ENCODE measurements at regions not wholly inside any gene's neighbourhood (a gene's known extent, or its start where the extent isn't known, plus 50 kb on each side); places are given as distances from the start of the nearest gene placed in this dataset.

DNA sequence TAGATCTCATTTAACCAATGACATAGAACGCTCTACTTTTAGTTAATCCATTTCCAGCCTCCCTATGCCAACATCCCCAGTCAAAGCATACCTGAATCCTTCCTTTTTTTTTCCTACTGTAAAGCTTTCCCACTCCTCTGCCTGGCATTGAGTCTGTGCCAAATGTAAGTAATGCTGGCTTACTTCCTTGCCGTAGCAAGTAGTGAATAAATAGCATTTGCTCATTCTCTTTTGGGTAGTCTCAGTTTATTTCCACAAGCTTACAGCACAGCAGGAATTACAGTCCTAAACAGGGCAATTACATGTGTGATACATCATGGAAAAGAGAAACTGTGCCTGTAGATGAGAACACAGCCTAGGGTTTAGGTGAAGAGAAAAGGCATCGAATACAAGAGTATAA lies 352.6 kb upstream of the NEGR1 start:
- H3K27me3 ChIP-seq (ENCODE audit: control insufficient read depth, insufficient read depth, low read length), result no peaks in the 10 kb centered on the region
- DNase-seq (ENCODE audit: low read depth, low spot score), result no peak
- no peaks in the 10 kb centered on the region for H3K36me3 ChIP-seq (ENCODE audit: control insufficient read depth, insufficient read depth, low read length)
- H3K9me3 ChIP-seq (ENCODE audit: control insufficient read depth, insufficient read depth, low read length), result no peaks in the 10 kb centered on the region
- no peaks in the 10 kb centered on the region for H3K4me1 ChIP-seq (ENCODE audit: control insufficient read depth, insufficient read depth, low read length)
- no CpG with 5 or more reads among the region's 3 CpGs for WGBS (ENCODE audit: insufficient coverage, insufficient read length)
- H3K4me3 ChIP-seq (ENCODE audit: low read length), result no peak overlapping the region
- H3K27ac ChIP-seq (ENCODE audit: low read length), result no peak overlapping the region

DNA sequence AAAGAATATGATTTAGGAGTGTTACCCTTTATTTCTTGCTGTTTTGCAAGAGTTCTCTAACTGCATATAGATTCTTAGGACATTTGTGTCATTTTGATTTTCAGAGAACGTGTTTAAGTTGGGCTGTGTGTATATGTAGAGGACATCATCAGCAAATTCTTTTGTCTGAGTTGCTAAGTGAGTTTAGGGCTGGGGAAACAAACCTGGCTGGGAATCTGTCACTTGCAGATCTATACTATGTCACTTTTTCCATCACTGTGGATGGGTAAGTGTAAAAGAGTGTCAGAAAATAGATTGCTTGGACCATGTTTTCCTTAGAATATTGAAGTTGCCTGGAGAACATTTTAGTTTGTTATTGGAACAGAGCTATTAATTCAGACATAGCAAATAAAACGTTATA lies 349.1 kb upstream of the NEGR1 start:
- Histone ChIP-seq H3K36me3 (ENCODE audit: control insufficient read depth, insufficient read depth, low read length) (no peaks in the 10 kb centered on the region), H3K4me3 (ENCODE audit: low read length) (no peak overlapping the region), H3K27ac (ENCODE audit: low read length) (no peak overlapping the region), H3K27me3 (ENCODE audit: control insufficient read depth, insufficient read depth, low read length) (no peaks in the 10 kb centered on the region), H3K4me1 (ENCODE audit: control insufficient read depth, insufficient read depth, low read length) (no peaks in the 10 kb centered on the region), H3K9me3 (ENCODE audit: control insufficient read depth, insufficient read depth, low read length) (no peaks in the 10 kb centered on the region)
- WGBS (ENCODE audit: insufficient coverage, insufficient read length), result no CpG with 5 or more reads among the region's 2 CpGs
- no peak for DNase-seq (ENCODE audit: low read depth, low spot score)

DNA sequence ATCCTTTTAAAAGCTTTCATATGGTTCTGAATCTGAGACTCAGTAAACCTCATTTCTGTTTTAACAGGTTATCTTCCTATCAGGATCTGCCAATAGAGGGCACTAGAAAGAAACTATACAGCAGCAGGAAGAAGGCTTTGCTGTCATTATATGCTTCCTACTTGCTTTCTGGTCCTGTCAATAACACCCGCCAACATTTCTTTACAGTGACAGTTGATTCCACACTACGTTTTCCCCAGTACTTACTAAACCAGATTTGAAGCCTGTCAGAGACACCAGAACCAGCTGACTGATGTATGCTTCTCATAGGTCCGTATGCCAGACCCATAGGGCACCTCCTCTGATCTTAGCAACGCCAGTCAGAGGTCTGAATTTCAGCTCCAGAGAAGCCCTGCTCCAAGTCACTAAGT lies 341.0 kb upstream of the NEGR1 start:
- no peak for DNase-seq (ENCODE audit: low read depth, low spot score)
- WGBS (ENCODE audit: insufficient coverage, insufficient read length), result no CpG with 5 or more reads among the region's 4 CpGs
- Histone ChIP-seq H3K9me3 (ENCODE audit: control insufficient read depth, insufficient read depth, low read length) (no peaks in the 10 kb centered on the region), H3K4me3 (ENCODE audit: low read length) (no peak overlapping the region), H3K27ac (ENCODE audit: low read length) (no peak overlapping the region), H3K27me3 (ENCODE audit: control insufficient read depth, insufficient read depth, low read length) (no peaks in the 10 kb centered on the region), H3K4me1 (ENCODE audit: control insufficient read depth, insufficient read depth, low read length) (no peaks in the 10 kb centered on the region; the same call in 1 of the 2 replicates), H3K36me3 (ENCODE audit: control insufficient read depth, insufficient read depth, low read length) (no peaks in the 10 kb centered on the region)

DNA sequence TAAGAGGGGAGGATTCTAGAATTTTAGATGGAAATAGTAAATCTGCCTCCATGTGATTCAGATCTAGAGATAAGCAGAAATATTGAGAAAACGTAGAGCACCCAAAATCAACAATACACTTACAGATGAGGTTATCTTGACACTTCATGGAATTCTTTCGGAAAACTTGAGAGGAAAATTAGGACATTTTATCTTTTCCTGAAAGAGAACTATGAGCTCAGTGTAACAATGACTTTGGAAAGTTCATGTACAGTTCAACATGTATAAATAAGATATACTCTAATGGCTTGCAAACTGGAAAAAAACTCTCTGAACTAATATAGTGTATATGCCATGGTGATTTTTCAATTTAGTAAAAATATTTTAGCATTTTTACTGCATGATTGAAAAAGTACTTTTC lies 338.1 kb upstream of the NEGR1 start:
- no peaks in the 10 kb centered on the region; the same call in 1 of the 2 replicates for H3K4me1 ChIP-seq (ENCODE audit: control insufficient read depth, insufficient read depth, low read length)
- no peak overlapping the region for H3K27ac ChIP-seq (ENCODE audit: low read length)
- H3K9me3 ChIP-seq (ENCODE audit: control insufficient read depth, insufficient read depth, low read length), result no peaks in the 10 kb centered on the region
- WGBS (ENCODE audit: insufficient coverage, insufficient read length), result no CpG with 5 or more reads among the region's 2 CpGs
- no peak overlapping the region for H3K4me3 ChIP-seq (ENCODE audit: low read length)
- no peak for DNase-seq (ENCODE audit: low read depth, low spot score)
- no peaks in the 10 kb centered on the region for H3K27me3 ChIP-seq (ENCODE audit: control insufficient read depth, insufficient read depth, low read length)
- no peaks in the 10 kb centered on the region for H3K36me3 ChIP-seq (ENCODE audit: control insufficient read depth, insufficient read depth, low read length)

DNA sequence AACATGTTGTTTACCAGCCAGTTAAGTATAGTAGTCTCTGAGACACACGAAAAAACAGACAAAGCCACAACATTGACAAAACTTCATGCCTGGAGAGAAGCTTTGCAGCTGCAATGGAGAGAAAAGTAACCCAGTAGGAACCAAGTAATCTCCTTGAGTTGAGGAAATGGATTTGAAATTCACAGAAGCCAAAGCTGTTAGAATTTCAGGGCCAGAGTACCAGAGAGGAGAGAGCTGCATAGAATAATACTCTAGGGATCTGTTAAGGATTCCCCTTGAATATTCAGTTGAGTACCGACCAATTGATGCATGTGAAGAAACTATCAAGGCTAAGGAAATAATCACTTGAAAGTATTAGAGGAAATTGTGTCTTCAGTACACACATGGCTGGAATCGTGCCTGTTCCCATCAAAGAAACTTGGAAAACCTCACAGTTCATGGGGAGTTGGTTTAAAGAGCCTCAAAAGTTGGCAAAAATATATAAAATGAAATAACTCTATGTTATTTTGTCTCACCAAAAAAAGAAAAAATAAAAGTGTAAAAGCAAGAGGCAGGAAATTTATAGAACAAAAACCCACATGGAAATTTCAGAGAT lies 324.0 kb upstream of the NEGR1 start:
- Histone ChIP-seq H3K9me3 (ENCODE audit: control insufficient read depth, insufficient read depth, low read length) (no peaks in the 10 kb centered on the region), H3K36me3 (ENCODE audit: control insufficient read depth, insufficient read depth, low read length) (no peaks in the 10 kb centered on the region), H3K4me1 (ENCODE audit: control insufficient read depth, insufficient read depth, low read length) (no peaks in the 10 kb centered on the region), H3K27me3 (ENCODE audit: control insufficient read depth, insufficient read depth, low read length) (no peaks in the 10 kb centered on the region), H3K27ac (ENCODE audit: low read length) (no peak overlapping the region), H3K4me3 (ENCODE audit: low read length) (no peak overlapping the region)
- no CpG with 5 or more reads among the region's 3 CpGs for WGBS (ENCODE audit: insufficient coverage, insufficient read length)
- no peak for DNase-seq (ENCODE audit: low read depth, low spot score)

DNA sequence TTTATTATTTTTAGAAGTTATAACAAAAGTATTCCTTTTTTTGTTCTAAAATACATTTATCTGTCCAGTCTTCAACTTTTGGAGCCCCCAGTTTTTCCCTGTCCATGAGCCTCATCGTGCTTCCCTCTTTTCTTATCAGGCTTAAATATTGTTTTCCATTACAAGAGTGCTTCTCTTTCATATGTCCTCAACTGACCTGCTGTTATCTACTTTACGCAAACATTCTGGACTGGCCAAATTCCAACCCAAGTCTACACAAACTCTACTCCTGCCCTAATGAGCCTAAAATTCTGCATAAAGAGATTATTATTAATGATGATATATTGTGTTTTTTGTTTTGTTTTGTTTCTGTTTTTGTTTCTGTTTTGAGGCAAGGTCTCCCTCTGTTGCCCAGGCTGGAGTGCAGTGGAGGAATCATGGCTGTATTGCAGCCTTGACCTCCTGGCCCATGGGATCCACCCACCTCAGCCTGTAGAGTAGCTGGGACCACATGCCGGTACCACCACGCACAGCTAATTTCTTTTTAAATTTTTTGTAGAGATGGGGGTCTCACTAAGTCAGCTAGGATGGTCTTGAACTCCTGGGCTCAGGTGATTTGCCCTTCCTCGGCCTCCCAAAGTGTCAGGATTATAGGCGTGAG lies 318.8 kb upstream of the NEGR1 start:
- H3K36me3 ChIP-seq (ENCODE audit: control insufficient read depth, insufficient read depth, low read length), result no peaks in the 10 kb centered on the region
- H3K4me3 ChIP-seq (ENCODE audit: low read length), result no peak overlapping the region
- WGBS (ENCODE audit: insufficient coverage, insufficient read length), result no CpG with 5 or more reads among the region's 6 CpGs
- DNase-seq (ENCODE audit: low read depth, low spot score), result no peak
- H3K27me3 ChIP-seq (ENCODE audit: control insufficient read depth, insufficient read depth, low read length), result no peaks in the 10 kb centered on the region
- no peaks in the 10 kb centered on the region for H3K4me1 ChIP-seq (ENCODE audit: control insufficient read depth, insufficient read depth, low read length)
- H3K9me3 ChIP-seq (ENCODE audit: control insufficient read depth, insufficient read depth, low read length), result no peaks in the 10 kb centered on the region
- H3K27ac ChIP-seq (ENCODE audit: low read length), result no peak overlapping the region

DNA sequence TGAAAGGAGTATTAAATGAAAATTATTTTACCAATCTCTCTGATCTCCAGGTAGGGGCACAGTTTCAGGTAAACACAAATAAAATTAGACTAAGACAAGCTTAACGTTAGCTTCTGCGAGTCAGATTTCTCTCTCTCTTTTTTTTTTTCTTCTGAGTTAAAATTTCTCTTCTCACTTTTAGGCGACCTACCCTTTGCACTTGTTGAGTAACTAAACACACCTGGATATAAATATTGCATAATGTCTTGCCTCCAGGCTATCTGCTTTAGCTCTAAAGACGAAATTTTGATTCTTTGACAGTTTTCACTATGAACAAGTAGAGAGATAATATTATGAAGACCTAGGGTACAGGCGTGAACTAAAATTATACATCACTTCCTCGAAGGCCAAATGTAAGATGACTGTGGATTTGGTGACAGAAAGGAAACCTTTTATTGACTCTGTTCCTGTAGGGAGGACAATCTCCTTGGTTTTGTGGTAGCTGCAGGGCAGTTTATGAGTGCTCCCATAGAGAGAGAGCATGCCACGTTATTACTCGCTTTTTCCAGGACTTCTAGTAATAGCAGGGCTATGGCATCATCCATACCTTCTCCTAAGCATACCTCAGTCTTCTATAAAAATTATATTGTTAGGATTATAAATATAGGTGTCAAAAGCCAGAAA lies 303.8 kb upstream of the NEGR1 start:
- no peaks in the 10 kb centered on the region for H3K27me3 ChIP-seq (ENCODE audit: control insufficient read depth, insufficient read depth, low read length)
- DNase-seq (ENCODE audit: low read depth, low spot score), result no peak
- H3K27ac ChIP-seq (ENCODE audit: low read length), result no peak overlapping the region
- H3K36me3 ChIP-seq (ENCODE audit: control insufficient read depth, insufficient read depth, low read length), result no peaks in the 10 kb centered on the region
- no peak overlapping the region for H3K4me3 ChIP-seq (ENCODE audit: low read length)
- H3K9me3 ChIP-seq (ENCODE audit: control insufficient read depth, insufficient read depth, low read length), result no peaks in the 10 kb centered on the region
- no CpG with 5 or more reads among the region's 8 CpGs for WGBS (ENCODE audit: insufficient coverage, insufficient read length)
- no peaks in the 10 kb centered on the region for H3K4me1 ChIP-seq (ENCODE audit: control insufficient read depth, insufficient read depth, low read length)

DNA sequence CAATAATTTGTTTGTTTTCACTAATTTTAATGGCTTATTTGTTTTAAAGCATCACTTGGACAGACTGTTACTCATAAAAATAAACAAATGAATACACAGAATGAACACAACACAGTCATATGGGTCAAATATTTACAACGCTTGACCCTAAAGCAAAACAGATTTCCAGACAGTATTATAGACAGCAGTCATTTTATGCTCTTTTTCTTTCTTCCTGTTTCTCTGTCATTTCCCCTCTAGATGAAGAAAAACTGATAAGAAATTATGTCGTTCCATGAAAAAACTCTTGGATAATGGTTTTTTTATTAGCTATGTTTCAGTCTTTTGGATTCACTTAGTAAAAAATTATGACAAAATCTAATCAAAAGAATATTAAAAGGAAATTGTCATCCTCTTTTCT lies 297.3 kb upstream of the NEGR1 start:
- Histone ChIP-seq H3K4me1 (ENCODE audit: control insufficient read depth, insufficient read depth, low read length) (no peaks in the 10 kb centered on the region), H3K9me3 (ENCODE audit: control insufficient read depth, insufficient read depth, low read length) (no peaks in the 10 kb centered on the region), H3K4me3 (ENCODE audit: low read length) (no peak overlapping the region), H3K36me3 (ENCODE audit: control insufficient read depth, insufficient read depth, low read length) (no peaks in the 10 kb centered on the region), H3K27ac (ENCODE audit: low read length) (no peak overlapping the region), H3K27me3 (ENCODE audit: control insufficient read depth, insufficient read depth, low read length) (no peaks in the 10 kb centered on the region)
- no peak for DNase-seq (ENCODE audit: low read depth, low spot score)
- WGBS (ENCODE audit: insufficient coverage, insufficient read length), result no CpG with 5 or more reads among the region's 2 CpGs

DNA sequence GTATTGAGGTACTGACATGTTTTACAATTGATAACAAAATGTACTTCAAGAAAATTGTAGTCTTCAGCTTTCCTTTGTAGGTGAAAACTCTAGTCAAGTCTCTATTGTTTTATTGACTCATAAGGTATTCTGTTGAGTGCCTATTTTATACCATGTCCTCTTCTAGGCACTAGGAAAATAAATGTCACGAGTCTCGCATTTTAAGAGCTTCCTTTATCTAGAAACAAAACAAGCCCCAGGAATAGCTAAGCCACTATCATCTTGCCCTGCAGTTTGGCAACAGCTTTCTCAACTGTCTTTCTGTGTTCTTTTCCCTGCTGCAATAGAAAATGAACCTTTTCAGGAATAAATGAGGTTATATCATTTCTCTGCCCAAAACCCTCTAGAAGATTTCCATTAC lies 288.5 kb upstream of the NEGR1 start:
- WGBS (ENCODE audit: insufficient coverage, insufficient read length), result no CpG with 5 or more reads among the region's 2 CpGs
- Histone ChIP-seq H3K27me3 (ENCODE audit: control insufficient read depth, insufficient read depth, low read length) (no peaks in the 10 kb centered on the region), H3K36me3 (ENCODE audit: control insufficient read depth, insufficient read depth, low read length) (no peaks in the 10 kb centered on the region), H3K4me1 (ENCODE audit: control insufficient read depth, insufficient read depth, low read length) (no peaks in the 10 kb centered on the region), H3K9me3 (ENCODE audit: control insufficient read depth, insufficient read depth, low read length) (no peaks in the 10 kb centered on the region), H3K4me3 (ENCODE audit: low read length) (no peak overlapping the region), H3K27ac (ENCODE audit: low read length) (no peak overlapping the region)
- DNase-seq (ENCODE audit: low read depth, low spot score), result no peak

DNA sequence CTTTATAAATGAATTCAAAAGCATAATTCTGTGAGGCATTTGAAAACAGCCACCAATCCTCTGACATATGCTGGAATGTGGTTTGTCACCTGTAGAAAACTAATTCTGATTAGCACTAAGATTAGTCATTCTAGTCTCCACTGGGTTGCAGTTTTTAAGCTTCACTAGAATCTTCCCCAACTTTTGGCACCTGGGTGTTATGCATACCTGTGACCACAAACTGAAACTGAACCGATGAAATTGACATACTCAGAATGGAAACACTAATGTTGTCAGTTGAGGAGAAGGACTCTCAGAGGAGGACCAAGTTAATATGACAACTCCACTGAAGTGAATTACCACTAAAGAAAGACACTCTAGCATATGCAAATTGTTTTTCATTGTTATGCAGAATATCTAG lies 285.8 kb upstream of the NEGR1 start:
- Histone ChIP-seq H3K27me3 (ENCODE audit: control insufficient read depth, insufficient read depth, low read length) (no peaks in the 10 kb centered on the region), H3K9me3 (ENCODE audit: control insufficient read depth, insufficient read depth, low read length) (no peaks in the 10 kb centered on the region), H3K4me1 (ENCODE audit: control insufficient read depth, insufficient read depth, low read length) (no peaks in the 10 kb centered on the region), H3K4me3 (ENCODE audit: low read length) (no peak overlapping the region), H3K36me3 (ENCODE audit: control insufficient read depth, insufficient read depth, low read length) (no peaks in the 10 kb centered on the region), H3K27ac (ENCODE audit: low read length) (no peak overlapping the region)
- WGBS (ENCODE audit: insufficient coverage, insufficient read length), result no CpG with 5 or more reads among the region's 1 CpG
- no peak for DNase-seq (ENCODE audit: low read depth, low spot score)

DNA sequence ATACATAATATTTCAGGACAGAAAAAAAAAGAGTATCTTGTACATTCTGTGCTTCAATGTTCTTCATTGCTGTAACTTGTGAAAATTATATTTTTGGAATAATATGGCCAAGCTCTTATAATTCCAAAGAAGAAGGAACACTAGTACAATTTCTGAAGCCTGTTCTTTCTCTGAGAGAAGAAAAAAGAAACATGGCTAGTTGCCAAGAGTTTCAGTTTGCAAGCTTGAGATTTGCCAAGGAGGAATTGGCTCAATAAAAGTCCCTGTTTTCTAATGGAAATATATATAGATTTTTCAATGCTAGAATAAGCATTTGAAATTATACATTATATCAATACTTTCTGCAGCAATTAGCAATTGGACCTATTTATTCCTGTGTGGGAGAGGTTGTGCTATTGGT lies 285.2 kb upstream of the NEGR1 start:
- Histone ChIP-seq H3K27me3 (ENCODE audit: control insufficient read depth, insufficient read depth, low read length) (no peaks in the 10 kb centered on the region), H3K27ac (ENCODE audit: low read length) (no peak overlapping the region), H3K9me3 (ENCODE audit: control insufficient read depth, insufficient read depth, low read length) (no peaks in the 10 kb centered on the region), H3K4me3 (ENCODE audit: low read length) (no peak overlapping the region), H3K4me1 (ENCODE audit: control insufficient read depth, insufficient read depth, low read length) (no peaks in the 10 kb centered on the region), H3K36me3 (ENCODE audit: control insufficient read depth, insufficient read depth, low read length) (no peaks in the 10 kb centered on the region)
- no peak for DNase-seq (ENCODE audit: low read depth, low spot score)
